ENCODE measurements at regions not wholly inside any gene's neighbourhood (a gene's known extent, or its start where the extent isn't known, plus 50 kb on each side); places are given as distances from the start of the nearest gene placed in this dataset.
"Not testable (repeated sequence)": the region's sequence is repeated elsewhere in the genome, so short reads cannot be mapped to it uniquely, and the experiment has no call there.

DNA sequence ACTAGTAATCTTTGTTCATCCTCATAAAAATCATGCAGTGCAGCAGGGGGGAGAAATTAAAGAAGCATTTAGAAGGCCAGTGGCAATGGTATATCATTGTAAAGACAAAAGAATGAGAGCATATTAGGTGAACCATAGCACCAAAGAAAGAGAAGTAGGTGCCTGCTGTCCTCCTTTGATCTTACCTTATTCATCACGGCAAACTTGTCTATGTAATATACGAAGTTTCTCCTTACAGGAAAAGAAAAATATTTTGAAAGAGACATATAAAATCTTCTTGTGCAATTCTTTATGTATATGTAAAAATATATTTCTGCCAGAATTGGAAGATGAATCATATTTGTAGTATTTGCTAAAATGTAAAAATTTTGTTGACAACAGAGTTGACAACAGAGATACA is 411.3 kb upstream of the ARRDC3 start:
- H3K27ac ChIP-seq: no peak overlapping the region
- no peak for TF ChIP-seq ZFX (IDR thresholded peaks at IDR 0.05; ENCODE audit: borderline replicate concordance)
- TF ChIP-seq, protein P1, sequence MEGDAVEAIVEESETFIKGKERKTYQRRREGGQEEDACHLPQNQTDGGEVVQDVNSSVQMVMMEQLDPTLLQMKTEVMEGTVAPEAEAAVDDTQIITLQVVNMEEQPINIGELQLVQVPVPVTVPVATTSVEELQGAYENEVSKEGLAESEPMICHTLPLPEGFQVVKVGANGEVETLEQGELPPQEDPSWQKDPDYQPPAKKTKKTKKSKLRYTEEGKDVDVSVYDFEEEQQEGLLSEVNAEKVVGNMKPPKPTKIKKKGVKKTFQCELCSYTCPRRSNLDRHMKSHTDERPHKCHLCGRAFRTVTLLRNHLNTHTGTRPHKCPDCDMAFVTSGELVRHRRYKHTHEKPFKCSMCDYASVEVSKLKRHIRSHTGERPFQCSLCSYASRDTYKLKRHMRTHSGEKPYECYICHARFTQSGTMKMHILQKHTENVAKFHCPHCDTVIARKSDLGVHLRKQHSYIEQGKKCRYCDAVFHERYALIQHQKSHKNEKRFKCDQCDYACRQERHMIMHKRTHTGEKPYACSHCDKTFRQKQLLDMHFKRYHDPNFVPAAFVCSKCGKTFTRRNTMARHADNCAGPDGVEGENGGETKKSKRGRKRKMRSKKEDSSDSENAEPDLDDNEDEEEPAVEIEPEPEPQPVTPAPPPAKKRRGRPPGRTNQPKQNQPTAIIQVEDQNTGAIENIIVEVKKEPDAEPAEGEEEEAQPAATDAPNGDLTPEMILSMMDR (IDR thresholded peaks at IDR 0.05): no peak

DNA sequence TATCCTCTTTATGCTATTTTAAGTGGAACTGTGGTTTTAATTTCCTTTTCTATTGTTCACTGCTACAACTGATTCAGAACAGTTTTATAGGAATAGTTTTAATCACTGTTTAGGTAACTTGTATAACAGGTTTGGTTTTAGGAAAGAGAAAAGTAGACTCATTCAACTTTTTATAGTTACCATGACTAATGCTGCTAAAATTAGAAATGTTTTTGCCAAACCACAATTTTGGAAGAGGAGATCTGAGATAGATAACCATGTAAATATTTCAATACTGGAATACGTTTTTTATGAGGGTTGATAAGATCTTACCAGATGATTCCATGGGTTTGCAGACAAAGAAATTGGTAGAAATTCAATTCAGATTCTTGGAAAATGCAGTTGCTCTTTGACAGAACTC is 404.6 kb upstream of the ARRDC3 start:
- peak overlapping the region; percentile 34 for H3K27ac ChIP-seq
- no peak for TF ChIP-seq ZFX (IDR thresholded peaks at IDR 0.05; ENCODE audit: borderline replicate concordance)
- TF ChIP-seq, protein P1 (IDR thresholded peaks at IDR 0.05): no peak

DNA sequence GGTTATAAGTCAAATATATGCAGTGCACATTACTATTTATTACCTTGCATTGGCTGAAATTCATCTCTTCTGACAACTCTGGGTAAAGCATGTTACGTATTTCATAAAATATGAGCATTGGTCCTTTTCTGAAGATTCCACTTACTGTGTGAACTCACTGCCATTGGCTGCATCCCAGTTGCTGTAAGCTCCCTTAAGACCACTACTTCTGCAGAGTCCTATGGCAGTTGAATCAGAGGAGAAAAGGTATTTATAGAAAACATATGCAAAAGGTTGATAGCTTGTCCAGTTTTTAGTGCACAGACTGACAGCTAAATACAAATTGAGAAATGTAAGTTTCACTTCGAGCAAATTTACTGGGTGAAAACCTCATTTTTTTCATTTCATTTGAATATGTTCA is 394.6 kb upstream of the ARRDC3 start:
- H3K27ac ChIP-seq: no peak overlapping the region
- no peak for TF ChIP-seq ZFX (IDR thresholded peaks at IDR 0.05; ENCODE audit: borderline replicate concordance)
- TF ChIP-seq, protein P1 (IDR thresholded peaks at IDR 0.05): no peak

DNA sequence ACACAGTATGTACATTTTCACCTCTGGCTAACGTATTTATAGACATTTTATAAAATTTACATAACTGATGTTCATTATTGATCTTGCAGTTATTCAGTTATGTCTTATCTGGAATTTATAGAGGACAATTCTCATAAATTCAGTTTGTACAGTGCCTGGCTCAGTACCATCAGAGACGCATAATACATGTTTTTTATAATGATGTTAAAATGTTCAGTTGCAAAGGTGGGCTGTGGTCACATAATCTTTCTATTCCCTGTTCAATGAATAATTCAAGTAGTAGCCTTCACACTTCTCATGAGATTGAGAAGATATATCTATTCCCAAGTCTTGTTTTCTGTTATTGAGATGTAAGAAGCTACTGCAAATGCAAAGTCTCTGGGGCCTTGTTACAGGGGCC is 393.1 kb upstream of the ARRDC3 start:
- H3K27ac ChIP-seq: no peak overlapping the region
- TF ChIP-seq ZFX (IDR thresholded peaks at IDR 0.05; ENCODE audit: borderline replicate concordance): no peak
- TF ChIP-seq, protein P1 (IDR thresholded peaks at IDR 0.05): no peak

DNA sequence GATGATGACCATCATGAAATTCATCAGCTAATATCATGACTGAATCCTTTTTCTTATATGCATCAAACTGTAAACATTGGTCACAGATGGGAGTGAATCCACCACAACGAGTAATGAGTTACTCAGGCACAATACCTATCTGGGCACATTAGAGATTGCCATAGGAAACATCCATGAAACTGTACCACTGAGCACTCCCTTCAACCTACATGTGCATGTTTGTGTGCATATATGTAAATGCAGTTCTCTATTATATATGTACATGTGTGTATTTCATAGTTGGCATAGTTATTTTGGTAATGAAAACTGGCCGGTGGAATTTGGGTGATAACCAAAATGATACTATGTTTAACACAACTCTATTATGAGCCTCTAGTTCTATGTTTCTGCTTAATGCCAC is 387.3 kb upstream of the ARRDC3 start:
- H3K27ac ChIP-seq: no peak overlapping the region
- TF ChIP-seq, protein P1 (IDR thresholded peaks at IDR 0.05): no peak
- no peak for TF ChIP-seq ZFX (IDR thresholded peaks at IDR 0.05; ENCODE audit: borderline replicate concordance)

DNA sequence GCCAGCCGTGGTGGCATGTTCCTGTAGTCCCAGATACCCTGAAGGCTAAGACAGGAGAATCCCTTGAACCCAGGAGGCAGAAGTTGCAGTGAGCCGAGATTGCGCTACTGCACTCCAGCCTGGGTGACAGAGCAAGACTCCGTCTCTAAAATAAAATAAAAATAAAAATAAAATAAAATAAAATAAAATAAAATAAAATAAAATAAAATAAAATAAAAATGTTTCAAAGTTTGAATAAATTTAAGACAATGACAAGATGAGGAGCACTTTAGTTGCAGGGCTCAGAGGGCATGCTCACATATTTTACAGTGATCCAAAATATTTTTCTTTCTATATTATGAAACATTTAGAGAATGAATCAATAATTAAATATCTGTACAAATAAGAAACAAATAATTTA is 374.3 kb upstream of the ARRDC3 start:
- H3K27ac ChIP-seq: not testable (repeated sequence)

DNA sequence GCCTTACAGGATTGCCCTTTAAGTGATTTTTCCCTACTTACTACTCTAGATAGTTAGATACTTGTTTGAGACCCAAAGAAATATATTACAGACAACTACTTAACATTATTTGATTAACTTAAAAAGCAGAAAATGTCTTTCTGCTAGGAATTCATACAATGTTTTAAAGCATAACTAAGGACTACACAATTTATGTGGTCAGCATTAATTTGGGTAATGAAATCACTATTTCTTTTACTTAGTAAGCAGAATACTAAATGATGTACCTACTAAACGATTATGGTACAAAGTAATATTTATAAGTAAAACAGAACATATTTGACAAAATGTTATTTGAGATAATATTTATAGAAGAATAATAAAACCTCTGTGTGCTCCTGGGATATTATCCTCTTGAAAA is 371.9 kb upstream of the ARRDC3 start:
- no peak overlapping the region for H3K27ac ChIP-seq
- no peak for TF ChIP-seq ZFX (IDR thresholded peaks at IDR 0.05; ENCODE audit: borderline replicate concordance)

DNA sequence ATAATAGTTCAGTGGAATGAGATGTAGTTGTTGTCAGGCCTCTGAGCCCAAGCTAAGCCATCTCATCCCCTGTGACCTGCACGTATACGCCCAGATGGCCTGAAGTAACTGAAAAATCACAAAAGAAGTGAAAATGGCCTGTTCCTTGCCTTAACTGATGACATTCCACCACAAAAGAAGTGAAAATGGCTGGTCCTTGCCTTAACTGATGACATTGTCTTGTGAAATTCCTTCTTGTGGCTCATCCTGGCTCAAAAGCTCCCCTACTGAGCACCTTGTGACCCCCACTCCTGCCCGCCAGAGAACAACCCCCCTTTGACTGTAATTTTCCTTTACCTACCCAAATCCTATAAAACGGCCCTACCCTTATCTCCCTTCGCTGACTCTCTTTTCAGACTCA is 361.4 kb upstream of the ARRDC3 start:
- H3K27ac ChIP-seq: not testable (repeated sequence)

DNA sequence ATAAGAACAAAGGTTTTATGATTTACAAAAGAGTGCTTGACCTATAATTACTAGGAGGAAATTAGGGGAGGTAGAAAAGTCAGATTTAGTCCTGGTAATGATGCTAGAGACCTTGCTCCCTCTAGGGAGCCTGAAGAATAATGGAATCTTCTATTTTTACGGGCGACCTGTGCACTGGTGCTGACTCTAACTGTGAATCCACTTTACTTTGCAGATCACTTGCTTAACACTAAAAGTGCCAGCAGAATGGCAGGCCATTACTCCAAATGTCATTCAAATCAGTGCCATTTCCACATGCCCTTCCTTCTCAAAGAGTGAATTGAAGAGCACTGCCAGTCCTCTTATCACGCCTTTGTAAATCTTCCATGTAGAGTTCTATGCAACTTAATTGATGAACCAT is 359.4 kb upstream of the ARRDC3 start:
- TF ChIP-seq ZFX (IDR thresholded peaks at IDR 0.05; ENCODE audit: borderline replicate concordance): no peak
- TF ChIP-seq, protein P1 (IDR thresholded peaks at IDR 0.05): no peak
- no peak overlapping the region for H3K27ac ChIP-seq
